Testis (tissue), 2 donors: ENCODE measurements at regions not wholly inside any gene's neighbourhood (a gene's known extent, or its start where the extent isn't known, plus 50 kb on each side); places are given as distances from the start of the nearest gene placed in this dataset.

Source experiments
- DNase-seq: peaks from one replicate; pipeline ENCODE4 v3.0.0-alpha.2; 2019
- H3K27ac ChIP-seq, 2 donors: fragments of 200-600 bp; sonication (generic); one replicate each; pipeline ENCODE4 v1.5.1; 2019
- H3K27me3 ChIP-seq: fragments of 200-600 bp; sonication (generic); one replicate; pipeline ENCODE4 v1.5.1; 2019
- H3K36me3 ChIP-seq: fragments of 200-600 bp; sonication (generic); one replicate; pipeline ENCODE4 v1.5.1; 2017; ENCODE audit warnings: low read depth; ENCODE audit errors: missing control alignments
- H3K4me1 ChIP-seq: fragments of 200-600 bp; sonication (generic); one replicate; pipeline ENCODE4 v1.5.1; 2019
- H3K4me3 ChIP-seq, 2 donors: fragments of 200-600 bp; sonication (generic); one replicate each; pipeline ENCODE4 v1.5.1; 2017 to 2019
- H3K9me3 ChIP-seq: fragments of 200-600 bp; sonication (generic); one replicate; pipeline ENCODE4 v1.5.1; 2017
- POLR2A ChIP-seq: fragments of 450-650 bp; IDR thresholded peaks from one replicate; pipeline ENCODE4 v1.6.1; 2017; ENCODE audit warnings: antibody characterized with exemption, mild to moderate bottlenecking, moderate library complexity
- WGBS, 2 donors: methylation state at CpG; one replicate each; pipeline ENCODE4 v1.1.5; 2018; 5-methylcytosine and 5-hydroxymethylcytosine counted together
- intact Hi-C: fragments of 100-400 bp; cut with DNase I; formaldehyde crosslinking; loops from one replicate; pipeline ENCODE4 v1.15.1; 2023; ENCODE audit warnings: low total_unique reads
- TF ChIP-seq, protein P1 (sequence below), 3 experiments: fragments of 450-650 bp in 2 of 3; fragments of 200-600 bp in 1 of 3; sonication (generic) in 1 of 3; IDR thresholded peaks; one replicate each; pipeline ENCODE4 v1.5.1; 2016 to 2019; ENCODE audit warnings: antibody characterized with exemption in 3 of 3, mild to moderate bottlenecking in 2 of 3, moderate library complexity in 1 of 3

DNA sequence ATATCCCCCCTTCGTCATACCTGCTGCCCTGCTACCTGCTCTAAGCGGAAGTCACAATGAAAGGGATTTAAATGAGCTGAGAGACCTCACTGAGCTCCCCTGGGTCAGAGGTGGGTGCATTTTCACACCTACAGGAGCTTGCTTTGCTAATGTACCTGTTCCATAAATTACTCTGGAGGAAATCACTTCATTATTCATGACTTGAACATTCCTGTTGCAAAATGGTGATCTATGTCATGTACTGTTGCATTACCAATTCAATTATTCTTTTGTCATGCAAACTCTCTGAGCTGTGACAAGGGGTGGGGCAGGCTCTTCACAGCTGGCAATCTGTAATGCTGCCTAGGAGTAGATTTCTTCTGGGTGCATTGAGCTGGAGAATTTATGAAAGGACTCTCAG is 761.3 kb downstream of the TSN start:
- intact Hi-C loops: no loop called here
- H3K4me1 ChIP-seq: no peaks in the 10 kb centered on the region
- H3K36me3 ChIP-seq: no peaks in the 10 kb centered on the region
- no peak for DNase-seq
- no peak overlapping the region for H3K27ac ChIP-seq
- H3K4me3 ChIP-seq: no peak overlapping the region
- no peaks in the 10 kb centered on the region for H3K27me3 ChIP-seq
- TF ChIP-seq, protein P1, sequence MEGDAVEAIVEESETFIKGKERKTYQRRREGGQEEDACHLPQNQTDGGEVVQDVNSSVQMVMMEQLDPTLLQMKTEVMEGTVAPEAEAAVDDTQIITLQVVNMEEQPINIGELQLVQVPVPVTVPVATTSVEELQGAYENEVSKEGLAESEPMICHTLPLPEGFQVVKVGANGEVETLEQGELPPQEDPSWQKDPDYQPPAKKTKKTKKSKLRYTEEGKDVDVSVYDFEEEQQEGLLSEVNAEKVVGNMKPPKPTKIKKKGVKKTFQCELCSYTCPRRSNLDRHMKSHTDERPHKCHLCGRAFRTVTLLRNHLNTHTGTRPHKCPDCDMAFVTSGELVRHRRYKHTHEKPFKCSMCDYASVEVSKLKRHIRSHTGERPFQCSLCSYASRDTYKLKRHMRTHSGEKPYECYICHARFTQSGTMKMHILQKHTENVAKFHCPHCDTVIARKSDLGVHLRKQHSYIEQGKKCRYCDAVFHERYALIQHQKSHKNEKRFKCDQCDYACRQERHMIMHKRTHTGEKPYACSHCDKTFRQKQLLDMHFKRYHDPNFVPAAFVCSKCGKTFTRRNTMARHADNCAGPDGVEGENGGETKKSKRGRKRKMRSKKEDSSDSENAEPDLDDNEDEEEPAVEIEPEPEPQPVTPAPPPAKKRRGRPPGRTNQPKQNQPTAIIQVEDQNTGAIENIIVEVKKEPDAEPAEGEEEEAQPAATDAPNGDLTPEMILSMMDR (IDR thresholded peaks at IDR 0.05): no peak
- no peak for TF ChIP-seq POLR2A
- no peaks in the 10 kb centered on the region for H3K9me3 ChIP-seq
- WGBS, 2 donors: 76 to 82% methylated on average over 2 of the region's 2 CpGs

DNA sequence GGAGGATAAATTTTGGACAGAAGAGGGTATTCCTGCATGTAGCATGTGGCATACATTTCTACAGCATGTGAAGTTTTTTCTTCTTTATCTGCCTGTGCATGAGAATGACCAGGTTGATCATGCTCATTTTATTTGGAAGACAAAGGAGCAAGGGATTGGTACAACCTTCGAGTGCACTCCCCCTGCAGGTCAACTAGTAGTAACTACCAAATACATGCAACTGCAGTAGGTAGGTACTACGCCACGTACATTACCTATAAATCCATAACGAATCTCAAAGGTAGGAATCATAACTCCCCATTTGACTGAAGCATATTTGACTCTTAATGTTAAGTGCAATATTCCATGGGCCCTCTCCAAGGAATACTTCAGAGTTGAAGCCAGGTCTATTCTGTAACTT is 763.9 kb downstream of the TSN start:
- Histone ChIP-seq H3K4me1 (no peaks in the 10 kb centered on the region), H3K4me3 (no peak overlapping the region), H3K27me3 (no peaks in the 10 kb centered on the region), H3K36me3 (no peaks in the 10 kb centered on the region), H3K9me3 (no peaks in the 10 kb centered on the region), H3K27ac (no peak overlapping the region)
- intact Hi-C loops: no loop called here
- DNase-seq: no peak
- TF ChIP-seq POLR2A: no peak
- TF ChIP-seq, protein P1 (IDR thresholded peaks at IDR 0.05): no peak
- WGBS, 2 donors: 75 to 93% methylated on average over 4 of the region's 4 CpGs

DNA sequence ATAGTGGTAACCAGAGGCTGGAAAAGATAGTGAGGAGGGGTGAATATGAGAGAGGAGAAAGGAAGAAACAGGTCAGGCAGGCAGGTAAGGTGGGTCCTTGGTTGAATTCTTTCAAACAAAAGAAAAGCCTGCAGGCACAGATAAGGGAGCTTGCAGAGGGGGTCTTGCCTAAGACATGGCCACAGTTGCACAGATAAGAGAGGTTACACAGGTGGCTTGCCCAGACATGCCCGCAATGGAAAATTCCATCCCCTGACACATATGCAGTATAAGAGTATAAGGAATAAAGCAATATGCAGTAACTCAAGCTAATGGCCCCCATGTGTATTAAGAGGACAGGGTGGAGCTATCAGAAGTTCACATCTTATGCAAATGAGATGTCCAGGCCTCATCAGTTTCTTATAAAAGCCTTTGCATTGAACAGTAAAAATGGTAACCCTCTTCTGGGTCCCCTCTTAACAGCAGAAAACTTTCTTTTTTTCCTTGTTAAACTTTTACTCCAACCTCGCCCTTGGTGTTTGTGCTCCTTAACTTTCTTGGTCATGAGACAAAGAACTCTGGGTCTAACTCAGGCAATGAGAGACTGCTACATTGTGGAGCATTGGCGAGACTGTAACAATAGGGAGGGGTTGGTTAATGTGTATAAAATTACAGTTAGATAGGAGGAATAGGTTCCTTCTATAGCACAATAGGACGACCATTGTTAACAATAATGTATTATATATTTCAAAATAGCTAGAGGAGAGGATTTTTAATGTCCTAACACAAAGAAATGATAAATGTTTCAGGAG is 764.6 kb downstream of the TSN start:
- TF ChIP-seq, protein P1 (IDR thresholded peaks at IDR 0.05): no peak
- no peak for TF ChIP-seq POLR2A
- no peak for DNase-seq
- no peak overlapping the region for H3K4me3 ChIP-seq
- 77 to 84% methylated on average over 4 of the region's 4 CpGs for WGBS, 2 donors
- H3K4me1 ChIP-seq: no peaks in the 10 kb centered on the region
- no peaks in the 10 kb centered on the region for H3K36me3 ChIP-seq
- H3K27me3 ChIP-seq: no peaks in the 10 kb centered on the region
- no peaks in the 10 kb centered on the region for H3K9me3 ChIP-seq
- intact Hi-C loops: no loop called here
- H3K27ac ChIP-seq: no peak overlapping the region

DNA sequence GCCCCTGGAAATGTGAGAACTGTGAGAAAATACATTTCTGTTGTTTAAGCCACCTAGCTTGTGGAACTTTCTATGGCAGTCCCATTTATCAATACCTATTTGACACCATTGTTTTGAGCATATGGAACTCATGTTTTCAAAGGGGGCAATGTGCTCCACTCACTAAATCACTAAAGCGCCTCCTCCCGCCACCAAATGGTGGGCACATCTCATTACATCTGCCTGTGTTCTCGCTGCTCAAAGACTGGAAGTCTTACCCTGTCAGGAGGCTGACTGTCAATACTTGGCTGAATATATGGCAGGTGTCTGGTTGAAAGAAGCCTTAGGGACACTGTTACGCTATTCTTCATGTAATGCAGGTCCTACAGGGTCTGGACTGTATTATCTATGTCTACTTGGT is 767.7 kb downstream of the TSN start:
- DNase-seq: no peak
- no peaks in the 10 kb centered on the region for H3K36me3 ChIP-seq
- no peaks in the 10 kb centered on the region for H3K27me3 ChIP-seq
- H3K4me1 ChIP-seq: no peaks in the 10 kb centered on the region
- intact Hi-C loops: no loop called here
- H3K9me3 ChIP-seq: no peaks in the 10 kb centered on the region
- no peak overlapping the region for H3K27ac ChIP-seq
- WGBS, 2 donors: 83 to 97% methylated on average over 4 of the region's 4 CpGs
- TF ChIP-seq POLR2A: no peak
- TF ChIP-seq, protein P1 (IDR thresholded peaks at IDR 0.05): no peak
- no peak overlapping the region for H3K4me3 ChIP-seq

DNA sequence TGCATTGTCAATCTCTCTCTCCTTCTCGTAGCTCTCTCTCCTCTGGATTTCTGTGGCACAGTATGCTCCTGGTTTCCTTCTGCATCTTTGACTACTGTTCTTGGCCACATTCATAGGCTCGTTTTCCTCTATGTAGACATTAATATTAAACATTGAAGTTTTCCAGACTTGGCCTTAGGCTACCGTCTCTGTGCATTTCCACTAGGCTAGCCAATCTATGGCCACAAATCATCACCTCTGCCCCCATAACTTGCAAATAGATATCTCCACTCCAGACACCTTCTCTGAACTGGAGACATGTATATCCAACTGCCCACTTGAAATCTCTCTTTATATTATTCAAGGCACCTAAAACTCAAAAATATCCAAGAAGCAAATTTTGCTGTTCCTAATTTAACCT is 768.5 kb downstream of the TSN start:
- intact Hi-C loops: no loop called here
- Histone ChIP-seq H3K4me1 (no peaks in the 10 kb centered on the region), H3K36me3 (no peaks in the 10 kb centered on the region), H3K4me3 (no peak overlapping the region), H3K9me3 (no peaks in the 10 kb centered on the region), H3K27me3 (no peaks in the 10 kb centered on the region), H3K27ac (no peak overlapping the region)
- TF ChIP-seq POLR2A: no peak
- TF ChIP-seq, protein P1 (IDR thresholded peaks at IDR 0.05): no peak
- no peak for DNase-seq
- 72 to 79% methylated on average over 3 of the region's 3 CpGs for WGBS, 2 donors
